Breast epithelium (tissue), 3 donors: ENCODE measurements at regions not wholly inside any gene's neighbourhood (a gene's known extent, or its start where the extent isn't known, plus 50 kb on each side); places are given as distances from the start of the nearest gene placed in this dataset.

Experiments used
- POLR2A ChIP-seq: fragments of 450-650 bp; IDR thresholded peaks from one replicate; pipeline ENCODE4 v1.6.1; 2016; ENCODE audit warnings: antibody characterized with exemption, mild to moderate bottlenecking, moderate library complexity
- POLR2AphosphoS5 ChIP-seq, 3 donors: sonication (generic); formaldehyde crosslinking; IDR thresholded peaks; one replicate each; pipeline ENCODE4 v1.6.1; 2017; ENCODE audit warnings: antibody characterized with exemption in 3 of 3
- TF ChIP-seq, protein P1 (sequence below), 3 donors: fragments of 450-650 bp; IDR thresholded peaks; one replicate each; pipeline ENCODE4 v1.5.1; 2016 to 2017; ENCODE audit warnings: antibody characterized with exemption in 3 of 3, mild to moderate bottlenecking in 3 of 3, moderate library complexity in 3 of 3

DNA sequence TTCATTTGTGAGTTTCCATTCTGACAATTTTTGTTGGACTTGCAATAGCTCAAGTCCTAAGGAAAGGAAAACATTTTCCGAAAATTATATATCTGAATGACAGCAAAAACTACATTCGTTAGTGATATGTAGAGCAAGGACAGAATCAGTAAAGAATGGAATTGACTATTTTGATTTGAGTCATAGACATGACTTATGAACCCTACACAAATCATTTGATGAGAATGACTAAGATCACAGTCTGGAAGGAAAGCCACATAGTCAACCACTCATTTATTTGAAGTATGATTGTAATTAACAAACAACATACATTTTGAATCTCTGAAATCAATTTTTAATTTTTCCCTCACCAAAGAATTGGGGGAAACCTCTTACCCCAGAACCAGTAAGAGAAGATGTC is 231.6 kb upstream of the CRIM1 start:
- TF ChIP-seq POLR2A: no peak
- TF ChIP-seq, protein P1, sequence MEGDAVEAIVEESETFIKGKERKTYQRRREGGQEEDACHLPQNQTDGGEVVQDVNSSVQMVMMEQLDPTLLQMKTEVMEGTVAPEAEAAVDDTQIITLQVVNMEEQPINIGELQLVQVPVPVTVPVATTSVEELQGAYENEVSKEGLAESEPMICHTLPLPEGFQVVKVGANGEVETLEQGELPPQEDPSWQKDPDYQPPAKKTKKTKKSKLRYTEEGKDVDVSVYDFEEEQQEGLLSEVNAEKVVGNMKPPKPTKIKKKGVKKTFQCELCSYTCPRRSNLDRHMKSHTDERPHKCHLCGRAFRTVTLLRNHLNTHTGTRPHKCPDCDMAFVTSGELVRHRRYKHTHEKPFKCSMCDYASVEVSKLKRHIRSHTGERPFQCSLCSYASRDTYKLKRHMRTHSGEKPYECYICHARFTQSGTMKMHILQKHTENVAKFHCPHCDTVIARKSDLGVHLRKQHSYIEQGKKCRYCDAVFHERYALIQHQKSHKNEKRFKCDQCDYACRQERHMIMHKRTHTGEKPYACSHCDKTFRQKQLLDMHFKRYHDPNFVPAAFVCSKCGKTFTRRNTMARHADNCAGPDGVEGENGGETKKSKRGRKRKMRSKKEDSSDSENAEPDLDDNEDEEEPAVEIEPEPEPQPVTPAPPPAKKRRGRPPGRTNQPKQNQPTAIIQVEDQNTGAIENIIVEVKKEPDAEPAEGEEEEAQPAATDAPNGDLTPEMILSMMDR (IDR thresholded peaks at IDR 0.05): no peak
- no peak for TF ChIP-seq POLR2AphosphoS5 (IDR thresholded peaks at IDR 0.05)
